HepG2 (cell line): ENCODE measurements at regions not wholly inside any gene's neighbourhood (a gene's known extent, or its start where the extent isn't known, plus 50 kb on each side); places are given as distances from the start of the nearest gene placed in this dataset.

ENCODE experiments used
- ATAC-seq: fragments of 200-7000 bp; cut with Tn5 transposase; 3 replicates; pipeline ENCODE4 v1.9.1; 2020; ENCODE audit warnings: mild to moderate bottlenecking, moderate library complexity
- BruUV-seq: library from RNA; stranded (reverse); fragments of 400-500 nt; replicated peaks from 2 replicates; lab custom pipeline; 2021; lab: Mats Ljungman, UMichigan
- CTCF ChIA-PET: fragments of 300-600 bp; formaldehyde crosslinking; extraction: SDS; loops from one replicate; lab custom pipeline; 2021; ENCODE audit warnings: low total read pairs, inconsistent platforms, low intra/inter-chr PET ratio; lab: Yijun Ruan, JAX
- POLR2A ChIA-PET: fragments of 350-600 bp; sonication (Branson Sonifier 250); formaldehyde crosslinking; loops from one replicate; lab custom pipeline; 2020; ENCODE audit warnings: antibody characterized with exemption, inconsistent platforms; lab: Yijun Ruan, JAX
- DNase-seq: peaks from one replicate; pipeline ENCODE4 v3.0.0-alpha.2; 2015; ENCODE audit warnings: low spot score
- FAIRE-seq: peaks from 3 replicates; lab custom pipeline; 2011; peaks lifted over from hg19 to GRCh38; lab: Jason Lieb, UNC
- H2AFZ ChIP-seq: one replicate; pipeline ENCODE4 v1.6.1; 2011; ENCODE audit warnings: low read length, inconsistent platforms
- H3K27ac ChIP-seq: fragments of 300-600 bp; 3 replicates; pipeline ENCODE4 v1.8.0; 2011; ENCODE audit warnings: mixed run types, mild to moderate bottlenecking, mixed read lengths, low read length, inconsistent platforms; ENCODE audit not compliant: insufficient read depth; ENCODE audit errors: extremely low read length
- H3K27me3 ChIP-seq, 2 experiments: fragments of 200-600 bp in 1 of 2; 2 replicates in 1 of 2; 3 replicates in 1 of 2; pipeline versions ENCODE4 v1.6.0 to v1.8.0; 2011; ENCODE audit warnings: low read length in 2 of 2, mild to moderate bottlenecking in 2 of 2, moderate library complexity in 2 of 2, inconsistent platforms in 1 of 2; ENCODE audit not compliant: insufficient read depth in 2 of 2, control insufficient read depth in 1 of 2
- H3K36me3 ChIP-seq, 2 experiments: fragments of 200-600 bp in 1 of 2; replicated peaks in 1 of 2; 2 replicates in 1 of 2; 3 replicates in 1 of 2; pipeline versions ENCODE4 v1.5.1 to v1.8.0; 2011; ENCODE audit warnings: low read length in 2 of 2, inconsistent platforms in 1 of 2; ENCODE audit not compliant: insufficient read depth in 2 of 2, control insufficient read depth in 1 of 2
- H3K4me1 ChIP-seq: 2 replicates; pipeline ENCODE4 v1.5.1; 2012; ENCODE audit warnings: low read length, inconsistent platforms; ENCODE audit not compliant: insufficient read depth
- H3K4me2 ChIP-seq: 2 replicates; pipeline ENCODE4 v1.6.0; 2011; ENCODE audit warnings: low read depth, low read length, inconsistent platforms
- H3K4me3 ChIP-seq, 3 experiments: fragments of 200-600 bp in 1 of 3; sonication (generic), shearing (Covaris generic) in 1 of 3; replicated peaks in 1 of 3; 2 replicates each; pipeline ENCODE4 v1.5.1; 2011 to 2016; ENCODE audit warnings: low read length in 3 of 3, inconsistent platforms in 2 of 3, low read depth in 2 of 3, mild to moderate bottlenecking in 2 of 3, control low read depth in 1 of 3, mixed read lengths in 1 of 3; ENCODE audit not compliant: insufficient read depth in 1 of 3
- H3K79me2 ChIP-seq: one replicate; pipeline ENCODE4 v1.6.1; 2011; ENCODE audit warnings: low read length, inconsistent platforms; ENCODE audit not compliant: insufficient read depth
- H3K9ac ChIP-seq: 2 replicates; pipeline ENCODE4 v1.6.0; 2011; ENCODE audit warnings: mild to moderate bottlenecking, low read depth, low read length, inconsistent platforms; ENCODE audit not compliant: insufficient read depth
- H3K9me3 ChIP-seq: 2 replicates; pipeline ENCODE4 v1.5.1; 2012; ENCODE audit warnings: mild to moderate bottlenecking, low read length
- H4K20me1 ChIP-seq: 2 replicates; pipeline ENCODE4 v1.6.0; 2011; ENCODE audit warnings: inconsistent platforms, mild to moderate bottlenecking, low read length, moderate library complexity; ENCODE audit not compliant: insufficient read depth
- DZIP1 ChIP-seq: sonication (generic); formaldehyde crosslinking; IDR thresholded peaks from 2 replicates; pipeline ENCODE4 v1.5.0; 2020; ENCODE audit warnings: mild to moderate bottlenecking, missing genetic modification reagents
- HNRNPUL1 ChIP-seq: fragments of 200-400 bp; formaldehyde crosslinking; IDR thresholded peaks from 2 replicates; pipeline ENCODE4 v1.6.1; 2017; ENCODE audit warnings: low read depth, mild to moderate bottlenecking, low read length, moderate library complexity
- MAZ ChIP-seq, 2 experiments: sonication (generic) in 1 of 2; formaldehyde crosslinking in 1 of 2; IDR thresholded peaks; 2 replicates each; pipeline versions ENCODE4 v1.5.0 to v1.6.1; 2012 to 2020; ENCODE audit warnings: low read depth in 2 of 2, mild to moderate bottlenecking in 2 of 2, borderline replicate concordance in 1 of 2, improper control_type of control experiment in 1 of 2, low read length in 1 of 2, missing genetic modification reagents in 1 of 2, moderate library complexity in 1 of 2
- MIER3 ChIP-seq: IDR thresholded peaks from 2 replicates; pipeline ENCODE4 v1.6.1; 2016; ENCODE audit warnings: missing compliant biosample characterization, borderline replicate concordance
- MTF1 ChIP-seq: sonication (generic); formaldehyde crosslinking; IDR thresholded peaks from 2 replicates; pipeline ENCODE4 v1.5.0; 2020; ENCODE audit warnings: missing genetic modification reagents
- PAF1 ChIP-seq: IDR thresholded peaks from 2 replicates; pipeline ENCODE4 v1.6.1; 2016; ENCODE audit warnings: missing genetic modification reagents, missing compliant biosample characterization
- PTBP1 ChIP-seq: fragments of 200-400 bp; formaldehyde crosslinking; IDR thresholded peaks from 2 replicates; pipeline ENCODE4 v1.6.1; 2018; ENCODE audit warnings: low read length, low read depth; ENCODE audit not compliant: poor library complexity, severe bottlenecking
- RFXANK ChIP-seq: IDR thresholded peaks from 2 replicates; pipeline ENCODE4 v1.6.1; 2016
- TEAD2 ChIP-seq: sonication (generic); formaldehyde crosslinking; IDR thresholded peaks from 2 replicates; pipeline ENCODE4 v1.9.0; 2021; ENCODE audit warnings: missing genetic modification reagents
- THAP11 ChIP-seq: IDR thresholded peaks from 2 replicates; pipeline ENCODE4 v1.6.1; 2016; ENCODE audit warnings: missing biosample characterization, missing genetic modification reagents
- ZNF143 ChIP-seq: sonication (generic); formaldehyde crosslinking; IDR thresholded peaks from 2 replicates; pipeline ENCODE4 v1.4.0; 2020; ENCODE audit warnings: missing genetic modification reagents
- ZNF547 ChIP-seq: sonication (generic); formaldehyde crosslinking; IDR thresholded peaks from 2 replicates; pipeline ENCODE4 v1.5.1; 2020; ENCODE audit warnings: mild to moderate bottlenecking, missing genetic modification reagents
- ZNF552 ChIP-seq: sonication (generic); formaldehyde crosslinking; IDR thresholded peaks from 2 replicates; pipeline ENCODE4 v1.9.0; 2022; ENCODE audit warnings: missing genetic modification reagents, mild to moderate bottlenecking, borderline replicate concordance
- ZNF597 ChIP-seq: sonication (generic); formaldehyde crosslinking; IDR thresholded peaks from 2 replicates; pipeline ENCODE4 v1.5.0; 2020; ENCODE audit warnings: missing genetic modification reagents
- ZNF749 ChIP-seq: sonication (generic); formaldehyde crosslinking; IDR thresholded peaks from 2 replicates; pipeline ENCODE4 v1.8.0; 2022; ENCODE audit warnings: mild to moderate bottlenecking, missing genetic modification reagents, moderate library complexity, borderline replicate concordance
- ZNF772 ChIP-seq: sonication (generic); formaldehyde crosslinking; IDR thresholded peaks from 2 replicates; pipeline ENCODE4 v1.5.0; 2020; ENCODE audit warnings: mild to moderate bottlenecking, missing genetic modification reagents
- ZNF883 ChIP-seq: sonication (generic); formaldehyde crosslinking; IDR thresholded peaks from 2 replicates; pipeline ENCODE4 v1.5.1; 2020; ENCODE audit warnings: mild to moderate bottlenecking, missing genetic modification reagents; ENCODE audit errors: not compliant biosample characterization
- ZSCAN31 ChIP-seq: sonication (generic); formaldehyde crosslinking; IDR thresholded peaks from 2 replicates; pipeline ENCODE4 v1.5.0; 2020; ENCODE audit warnings: low read depth, mild to moderate bottlenecking, missing genetic modification reagents
- WGBS: methylation state at CpG from one replicate; pipeline ENCODE4 v1.1.6; 2017; ENCODE audit warnings: low lambda C conversion rate; 5-methylcytosine and 5-hydroxymethylcytosine counted together
- in situ Hi-C: cut with HindIII; loops from 2 replicates; pipeline ENCODE4 v1.10.0; 2017; ENCODE audit warnings: low pct_unique_long_range_greater_than_20kb; ENCODE audit not compliant: extremely low pct_ligation_motif_present
- intact Hi-C: fragments of 100-400 bp; cut with micrococcal nuclease; formaldehyde crosslinking; loops from one replicate; pipeline ENCODE4 v1.10.0; 2022; ENCODE audit not compliant: unreplicated experiment

- H3K36me3 ChIP-seq = no peaks in the 10 kb centered on the region
- H3K27me3 ChIP-seq = peaks cover 4 to 24% of the 10 kb centered on the region in 2 experiments
- H3K4me2 ChIP-seq = no peak overlapping the region
- TF ChIP-seq ZNF143 = peak; percentile 77
- TF ChIP-seq PAF1 (CRISPR knock-in tag) = no peak
- no peak for TF ChIP-seq HNRNPUL1
- TF ChIP-seq PTBP1 = no peak
- no peak for TF ChIP-seq ZNF883 (CRISPR knock-in tag)
- no peak for TF ChIP-seq RFXANK (CRISPR knock-in tag)
- peak; percentile 88 for TF ChIP-seq THAP11 (CRISPR knock-in tag)
- no peak for TF ChIP-seq ZNF597 (CRISPR knock-in tag)
- TF ChIP-seq, all 625 proteins: peak for 2
- no peaks in the 10 kb centered on the region for H3K79me2 ChIP-seq
- intact Hi-C loops = no loop called here
- no peaks in the 10 kb centered on the region for H3K9me3 ChIP-seq
- no peaks in the 10 kb centered on the region for H3K4me1 ChIP-seq
- in situ Hi-C loops = no loop called here
- H3K27ac ChIP-seq = no peak overlapping the region
- POLR2A ChIA-PET = no interaction called here
- H3K4me3 ChIP-seq = no peak overlapping the region
- H3K9ac ChIP-seq = no peak overlapping the region
- 15% methylated on average over 2 of the region's 2 CpGs for WGBS
- H4K20me1 ChIP-seq = no peaks in the 10 kb centered on the region
- DNase-seq (no peak), ATAC-seq (no peak), FAIRE-seq (no peak)
- no TSS peak for BruUV-seq
- CTCF ChIA-PET = no interaction called here
- H2AFZ ChIP-seq = no peak overlapping the region
These were observed 153.6 kb downstream of the C16orf95 start for GRCh38 chr16:87163637-87164036.

GRCh38 chr16:87165151-87165550 lies 152.0 kb downstream of the C16orf95 start:
- Histone ChIP-seq H3K27ac (no peak overlapping the region), H3K27me3 (peaks cover 3 to 19% of the 10 kb centered on the region in 2 experiments), H3K36me3 (no peaks in the 10 kb centered on the region), H3K79me2 (no peaks in the 10 kb centered on the region), H3K4me3 (no peak overlapping the region), H2AFZ (no peak overlapping the region), H3K4me1 (0 out of 2 replicates have a peak, but pooled peaks cover 4% of the 10 kb centered on the region), H4K20me1 (no peaks in the 10 kb centered on the region), H3K9me3 (no peaks in the 10 kb centered on the region), H3K9ac (no peak overlapping the region), H3K4me2 (no peak overlapping the region)
- in situ Hi-C loops (no loop called here), intact Hi-C loops (no loop called here)
- POLR2A ChIA-PET = no interaction called here
- WGBS = 5% methylated on average over 4 of the region's 4 CpGs
- no TSS peak for BruUV-seq
- no peak for FAIRE-seq
- DNase-seq = no peak
- CTCF ChIA-PET = no interaction called here
- TF ChIP-seq MTF1 (no peak), MAZ (IDR thresholded peaks at IDR 0.05; ENCODE audit: borderline replicate concordance, low read depth, low read length) (no peak), MAZ (CRISPR knock-in tag; IDR thresholded peaks at IDR 0.05; ENCODE audit: low read depth) (no peak), TEAD2 (CRISPR knock-in tag) (no peak), MIER3 (CRISPR knock-in tag) (no peak), ZNF772 (CRISPR knock-in tag) (no peak), ZNF547 (no peak), DZIP1 (CRISPR knock-in tag) (no peak), ZSCAN31 (CRISPR knock-in tag) (no peak), ZNF749 (CRISPR knock-in tag) (no peak), ZNF552 (CRISPR knock-in tag) (no peak)
- ATAC-seq = no peak
